Left lung (tissue), 4 donors: ENCODE measurements at regions not wholly inside any gene's neighbourhood (a gene's known extent, or its start where the extent isn't known, plus 50 kb on each side); places are given as distances from the start of the nearest gene placed in this dataset.
"Not testable (repeated sequence)": the region's sequence is repeated elsewhere in the genome, so short reads cannot be mapped to it uniquely, and the experiment has no call there.

Experiments
- ATAC-seq: fragments of 200-7000 bp; cut with Tn5 transposase; one replicate; pipeline ENCODE4 v1.9.1; 2020; ENCODE audit warnings: moderate library complexity
- DNase-seq, 4 donors: peaks; one replicate each; pipeline ENCODE4 v3.0.0-alpha.2; 2013 to 2020
- H3K27ac ChIP-seq, 2 donors: fragments of 200-600 bp; sonication (generic) in 1 of 2; one replicate each; pipeline versions ENCODE4 v1.5.0 to v1.8.0; 2020 to 2021
- H3K27me3 ChIP-seq, 2 donors: fragments of 200-600 bp; sonication (generic) in 1 of 2; one replicate each; pipeline versions ENCODE4 v1.5.0 to v1.8.0; 2020 to 2021
- H3K36me3 ChIP-seq, 2 donors: fragments of 200-600 bp; sonication (generic) in 1 of 2; one replicate each; pipeline versions ENCODE4 v1.5.0 to v1.8.0; 2020 to 2021
- H3K4me1 ChIP-seq, 2 donors: fragments of 200-600 bp; one replicate each; pipeline ENCODE4 v1.8.0; 2021
- H3K4me3 ChIP-seq, 2 donors: fragments of 200-600 bp; sonication (generic) in 1 of 2; one replicate each; pipeline versions ENCODE4 v1.5.0 to v1.8.0; 2020 to 2021; ENCODE audit warnings: mild to moderate bottlenecking in 1 of 2
- H3K9me3 ChIP-seq, 2 donors: fragments of 200-600 bp; sonication (generic) in 1 of 2; one replicate each; pipeline versions ENCODE4 v1.5.0 to v1.8.0; 2020 to 2021
- intact Hi-C, 2 donors: fragments of 100-400 bp; cut with DNase I; formaldehyde crosslinking; loops; one replicate each; pipeline versions ENCODE4 v1.11.2 to v1.14.2; 2022
- TF ChIP-seq, protein P1 (sequence below), 2 donors: fragments of 200-600 bp; sonication (generic) in 1 of 2; IDR thresholded peaks; one replicate each; pipeline versions ENCODE4 v1.5.0 to v1.8.0; 2021; ENCODE audit warnings: antibody characterized with exemption in 2 of 2
- donor health status: DM: no; HTN: yes; CAD: no.
- donor health status: DM: no; HTN: no; CAD: no.

DNA sequence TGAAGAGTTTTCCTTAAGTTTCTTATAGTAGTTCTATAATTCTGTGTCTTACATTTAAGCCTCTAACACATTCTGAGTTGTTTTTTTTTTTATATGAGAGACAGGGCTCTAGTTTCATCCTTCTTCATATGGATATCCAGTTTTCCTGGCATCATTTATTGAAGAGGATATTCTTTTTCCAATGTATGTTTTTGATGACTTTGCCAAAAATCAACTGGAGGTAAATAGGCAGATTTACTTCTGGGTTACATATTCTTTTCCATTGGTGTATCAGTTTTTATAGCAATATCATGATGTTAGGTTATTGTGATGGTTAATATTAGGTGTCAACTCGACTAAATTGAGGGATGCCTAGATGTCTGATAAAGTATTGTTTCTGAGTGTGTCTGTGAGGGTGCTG lies 650.7 kb upstream of the GRID2 start:
- H3K4me3 ChIP-seq = no peak overlapping the region
- no peak for DNase-seq
- no peaks in the 10 kb centered on the region for H3K4me1 ChIP-seq
- TF ChIP-seq, protein P1, sequence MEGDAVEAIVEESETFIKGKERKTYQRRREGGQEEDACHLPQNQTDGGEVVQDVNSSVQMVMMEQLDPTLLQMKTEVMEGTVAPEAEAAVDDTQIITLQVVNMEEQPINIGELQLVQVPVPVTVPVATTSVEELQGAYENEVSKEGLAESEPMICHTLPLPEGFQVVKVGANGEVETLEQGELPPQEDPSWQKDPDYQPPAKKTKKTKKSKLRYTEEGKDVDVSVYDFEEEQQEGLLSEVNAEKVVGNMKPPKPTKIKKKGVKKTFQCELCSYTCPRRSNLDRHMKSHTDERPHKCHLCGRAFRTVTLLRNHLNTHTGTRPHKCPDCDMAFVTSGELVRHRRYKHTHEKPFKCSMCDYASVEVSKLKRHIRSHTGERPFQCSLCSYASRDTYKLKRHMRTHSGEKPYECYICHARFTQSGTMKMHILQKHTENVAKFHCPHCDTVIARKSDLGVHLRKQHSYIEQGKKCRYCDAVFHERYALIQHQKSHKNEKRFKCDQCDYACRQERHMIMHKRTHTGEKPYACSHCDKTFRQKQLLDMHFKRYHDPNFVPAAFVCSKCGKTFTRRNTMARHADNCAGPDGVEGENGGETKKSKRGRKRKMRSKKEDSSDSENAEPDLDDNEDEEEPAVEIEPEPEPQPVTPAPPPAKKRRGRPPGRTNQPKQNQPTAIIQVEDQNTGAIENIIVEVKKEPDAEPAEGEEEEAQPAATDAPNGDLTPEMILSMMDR (IDR thresholded peaks at IDR 0.05) = no peak
- no peak overlapping the region for H3K27ac ChIP-seq
- no peak for ATAC-seq
- intact Hi-C loops = no loop called here
- no peaks in the 10 kb centered on the region for H3K36me3 ChIP-seq
- no peaks in the 10 kb centered on the region for H3K9me3 ChIP-seq
- no peaks in the 10 kb centered on the region for H3K27me3 ChIP-seq

DNA sequence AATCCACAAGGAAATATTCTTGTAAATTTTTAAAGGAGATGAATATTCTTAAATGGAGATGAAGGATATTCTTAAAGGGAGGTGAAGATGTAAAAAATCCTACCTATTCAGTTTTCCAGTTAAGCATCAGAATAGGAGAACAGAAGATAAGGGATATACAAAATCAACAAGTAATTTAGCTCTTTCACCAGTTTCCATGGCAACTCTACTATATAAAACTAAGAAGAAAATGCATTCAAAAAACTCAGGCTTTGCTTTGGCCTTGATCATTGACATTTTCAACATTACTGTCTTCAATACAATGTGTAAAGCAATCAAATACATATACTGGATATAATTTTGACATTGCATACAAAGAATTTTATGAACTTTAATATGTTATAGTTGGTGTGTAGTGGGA lies 622.7 kb upstream of the GRID2 start:
- Histone ChIP-seq H3K4me1 (no peaks in the 10 kb centered on the region), H3K27ac (no peak overlapping the region), H3K36me3 (no peaks in the 10 kb centered on the region), H3K27me3 (no peaks in the 10 kb centered on the region), H3K4me3 (no peak overlapping the region), H3K9me3 (peaks cover 0 to 11% of the 10 kb centered on the region in 2 donors)
- intact Hi-C loops = no loop called here
- DNase-seq (no peak), ATAC-seq (no peak)
- TF ChIP-seq, protein P1 (IDR thresholded peaks at IDR 0.05) = no peak

DNA sequence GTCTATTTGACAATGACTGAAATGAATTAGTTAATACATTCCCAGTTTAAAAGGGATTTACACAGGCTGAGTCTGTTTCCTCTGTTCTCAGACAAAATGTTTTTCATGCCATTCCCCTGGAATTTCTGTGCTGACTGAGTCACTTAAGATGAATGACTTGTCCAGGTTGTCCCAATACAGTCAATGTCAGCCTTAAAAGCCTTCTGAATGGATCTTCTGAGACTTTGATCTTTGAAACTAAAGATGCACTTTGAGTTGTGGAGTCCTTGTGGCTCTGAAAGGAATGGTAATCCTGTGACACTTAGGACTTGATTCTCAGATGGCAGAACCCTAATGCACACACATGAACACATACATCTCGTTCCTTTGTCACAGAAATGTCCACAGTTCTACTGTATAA lies 622.2 kb upstream of the GRID2 start:
- H3K27ac ChIP-seq = no peak overlapping the region
- TF ChIP-seq, protein P1 (IDR thresholded peaks at IDR 0.05) = no peak
- peaks cover 0 to 10% of the 10 kb centered on the region in 2 donors for H3K9me3 ChIP-seq
- H3K4me3 ChIP-seq = no peak overlapping the region
- H3K4me1 ChIP-seq = no peaks in the 10 kb centered on the region
- intact Hi-C loops = no loop called here
- no peaks in the 10 kb centered on the region for H3K36me3 ChIP-seq
- DNase-seq (no peak), ATAC-seq (no peak)
- no peaks in the 10 kb centered on the region for H3K27me3 ChIP-seq

DNA sequence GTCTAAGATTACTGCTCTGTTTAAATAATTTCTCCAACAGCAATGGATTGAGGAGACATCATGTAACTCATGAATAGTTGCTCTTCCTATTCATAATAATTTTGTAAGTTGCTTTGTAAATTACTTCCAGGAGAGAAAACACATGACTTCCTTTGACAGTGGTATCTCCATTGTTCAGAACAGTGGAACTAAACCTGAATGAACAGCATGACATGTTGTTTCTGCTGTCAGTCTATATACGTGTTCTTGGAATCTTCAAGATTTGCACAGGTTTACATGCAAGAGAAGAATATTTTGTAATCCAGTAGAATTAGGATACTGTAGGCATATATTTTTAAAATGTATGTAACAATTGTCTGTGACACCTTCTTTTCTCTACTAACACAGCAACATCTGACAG lies 618.8 kb upstream of the GRID2 start:
- intact Hi-C loops = no loop called here
- Histone ChIP-seq H3K4me3 (no peak overlapping the region), H3K27ac (no peak overlapping the region), H3K27me3 (no peaks in the 10 kb centered on the region), H3K4me1 (no peaks in the 10 kb centered on the region), H3K9me3 (no peaks in the 10 kb centered on the region), H3K36me3 (no peaks in the 10 kb centered on the region)
- TF ChIP-seq, protein P1 (IDR thresholded peaks at IDR 0.05) = no peak
- no peak for DNase-seq
- no peak for ATAC-seq

DNA sequence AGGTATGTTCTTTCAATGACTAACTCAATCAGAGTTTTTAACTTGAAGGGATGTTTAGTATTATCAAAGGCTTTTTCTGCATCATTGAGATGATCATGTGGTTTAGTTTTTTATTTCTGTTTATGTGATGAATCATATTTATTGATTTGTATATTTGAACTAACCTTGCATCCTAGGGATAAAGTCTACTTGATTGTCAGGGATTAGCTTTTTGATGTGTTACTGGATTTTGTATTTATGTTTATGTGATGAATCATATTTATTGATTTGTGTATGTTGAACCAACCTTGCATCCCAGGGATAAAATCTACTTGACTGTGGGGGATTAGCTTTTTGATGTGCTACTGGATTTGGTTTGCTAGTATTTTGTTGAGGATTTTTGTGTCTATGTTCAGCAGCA lies 615.4 kb upstream of the GRID2 start:
- Histone ChIP-seq H3K27ac (no peak overlapping the region), H3K9me3 (peaks cover 0 to 10% of the 10 kb centered on the region in 2 donors), H3K4me1 (no peaks in the 10 kb centered on the region), H3K36me3 (no peaks in the 10 kb centered on the region), H3K4me3 (no peak overlapping the region), H3K27me3 (no peaks in the 10 kb centered on the region)
- TF ChIP-seq, protein P1 (IDR thresholded peaks at IDR 0.05) = no peak
- intact Hi-C loops = no loop called here
- DNase-seq (no peak), ATAC-seq (no peak)

DNA sequence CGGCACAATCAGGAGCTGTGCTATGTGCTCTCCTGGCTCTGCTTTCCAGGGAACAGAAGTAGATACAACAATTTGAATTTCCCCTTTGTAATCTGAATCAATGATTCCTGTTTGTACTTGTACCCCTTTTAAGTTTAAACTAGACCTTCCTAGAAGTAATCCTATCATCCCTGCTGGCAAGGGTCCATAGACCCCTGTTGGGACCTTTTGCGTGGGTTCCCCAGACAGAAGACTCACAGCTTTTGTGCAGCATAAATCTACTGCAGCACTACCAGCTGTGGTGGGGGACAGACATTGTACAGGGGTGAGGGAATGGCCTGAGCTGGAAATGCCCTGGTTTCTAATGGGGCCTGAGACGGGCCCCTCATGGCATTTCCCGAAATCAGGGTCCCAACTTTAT lies 604.1 kb upstream of the GRID2 start:
- DNase-seq, H3K4me1 ChIP-seq, H3K36me3 ChIP-seq, H3K27me3 ChIP-seq, H3K4me3 ChIP-seq, intact Hi-C loops, H3K27ac ChIP-seq, ATAC-seq: not testable (repeated sequence)
- peaks cover 0 to 15% of the 10 kb centered on the region in 2 donors for H3K9me3 ChIP-seq
